ENCODE measurements at regions not wholly inside any gene's neighbourhood (a gene's known extent, or its start where the extent isn't known, plus 50 kb on each side); places are given as distances from the start of the nearest gene placed in this dataset.

DNA sequence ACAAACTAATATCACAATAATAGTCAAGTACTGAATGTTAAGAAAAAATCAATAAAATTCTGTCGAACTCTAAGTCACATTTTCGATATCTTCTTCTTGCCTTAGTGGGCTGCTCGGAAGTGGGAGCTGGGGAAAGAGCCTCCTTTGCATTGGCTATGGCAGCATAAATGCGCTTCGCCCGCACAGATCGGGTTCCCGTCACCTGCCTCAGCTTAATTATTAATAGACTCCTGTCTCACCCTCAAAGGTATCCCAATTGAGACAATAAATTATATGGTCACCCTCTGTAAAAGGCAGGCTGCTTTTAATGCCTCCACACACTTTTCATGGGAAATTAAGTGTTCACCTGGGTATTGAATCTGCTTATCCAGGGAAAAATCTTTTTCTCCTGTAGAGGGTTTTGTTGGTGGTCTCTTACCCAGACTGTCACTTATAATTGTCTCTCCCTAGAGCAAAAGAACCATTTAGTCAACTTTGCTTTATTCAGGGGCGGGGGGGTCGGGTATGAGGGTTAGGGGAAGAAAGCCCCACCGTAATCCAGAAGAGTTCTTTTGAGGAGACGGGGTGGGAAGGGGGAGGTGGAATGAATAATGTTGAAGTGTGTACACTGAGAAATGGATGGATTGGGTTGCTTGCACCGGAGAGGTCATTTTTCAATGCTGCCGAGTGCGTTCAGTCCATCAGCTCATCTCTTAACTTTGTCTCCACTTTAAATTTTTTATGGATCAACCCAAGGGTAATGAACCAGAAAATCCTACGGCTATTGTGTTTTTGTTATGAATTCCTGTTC lies 682.6 kb upstream of the SGCG start:
- H3K4me3 ChIP-seq (ENCODE audit: low read depth, low read length), result no peak overlapping the region
- TF ChIP-seq, protein P1, sequence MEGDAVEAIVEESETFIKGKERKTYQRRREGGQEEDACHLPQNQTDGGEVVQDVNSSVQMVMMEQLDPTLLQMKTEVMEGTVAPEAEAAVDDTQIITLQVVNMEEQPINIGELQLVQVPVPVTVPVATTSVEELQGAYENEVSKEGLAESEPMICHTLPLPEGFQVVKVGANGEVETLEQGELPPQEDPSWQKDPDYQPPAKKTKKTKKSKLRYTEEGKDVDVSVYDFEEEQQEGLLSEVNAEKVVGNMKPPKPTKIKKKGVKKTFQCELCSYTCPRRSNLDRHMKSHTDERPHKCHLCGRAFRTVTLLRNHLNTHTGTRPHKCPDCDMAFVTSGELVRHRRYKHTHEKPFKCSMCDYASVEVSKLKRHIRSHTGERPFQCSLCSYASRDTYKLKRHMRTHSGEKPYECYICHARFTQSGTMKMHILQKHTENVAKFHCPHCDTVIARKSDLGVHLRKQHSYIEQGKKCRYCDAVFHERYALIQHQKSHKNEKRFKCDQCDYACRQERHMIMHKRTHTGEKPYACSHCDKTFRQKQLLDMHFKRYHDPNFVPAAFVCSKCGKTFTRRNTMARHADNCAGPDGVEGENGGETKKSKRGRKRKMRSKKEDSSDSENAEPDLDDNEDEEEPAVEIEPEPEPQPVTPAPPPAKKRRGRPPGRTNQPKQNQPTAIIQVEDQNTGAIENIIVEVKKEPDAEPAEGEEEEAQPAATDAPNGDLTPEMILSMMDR (IDR thresholded peaks at IDR 0.05; ENCODE audit: borderline replicate concordance, insufficient read depth, low read depth, low read length), result no peak

DNA sequence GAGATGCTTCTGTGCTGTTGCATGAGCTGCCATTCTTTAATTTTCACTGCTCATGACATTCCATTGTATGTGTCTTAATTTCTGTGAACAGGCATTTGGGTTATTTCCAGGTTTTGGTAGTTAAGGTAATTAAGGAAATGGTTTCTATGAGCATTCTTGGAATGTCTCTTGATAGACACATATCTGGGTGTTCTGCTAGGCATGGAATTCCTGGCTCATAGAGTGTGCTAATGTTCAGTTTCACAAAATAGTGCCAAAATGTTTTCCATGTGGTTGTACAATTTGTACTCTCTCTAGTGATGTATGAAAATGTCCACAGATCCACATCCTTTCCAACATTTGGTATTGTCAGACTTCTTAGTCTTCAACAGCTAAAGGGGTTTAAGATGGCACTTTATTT lies 680.9 kb upstream of the SGCG start:
- no peak overlapping the region for H3K4me3 ChIP-seq (ENCODE audit: low read depth, low read length)
- TF ChIP-seq, protein P1 (IDR thresholded peaks at IDR 0.05; ENCODE audit: borderline replicate concordance, insufficient read depth, low read depth, low read length), result no peak

GRCh38 chr13:22505489-22505888 lies 675.3 kb upstream of the SGCG start:
- no peak overlapping the region for H3K4me3 ChIP-seq (ENCODE audit: low read depth, low read length)
- TF ChIP-seq, protein P1 (IDR thresholded peaks at IDR 0.05; ENCODE audit: borderline replicate concordance, insufficient read depth, low read depth, low read length), result no peak

DNA sequence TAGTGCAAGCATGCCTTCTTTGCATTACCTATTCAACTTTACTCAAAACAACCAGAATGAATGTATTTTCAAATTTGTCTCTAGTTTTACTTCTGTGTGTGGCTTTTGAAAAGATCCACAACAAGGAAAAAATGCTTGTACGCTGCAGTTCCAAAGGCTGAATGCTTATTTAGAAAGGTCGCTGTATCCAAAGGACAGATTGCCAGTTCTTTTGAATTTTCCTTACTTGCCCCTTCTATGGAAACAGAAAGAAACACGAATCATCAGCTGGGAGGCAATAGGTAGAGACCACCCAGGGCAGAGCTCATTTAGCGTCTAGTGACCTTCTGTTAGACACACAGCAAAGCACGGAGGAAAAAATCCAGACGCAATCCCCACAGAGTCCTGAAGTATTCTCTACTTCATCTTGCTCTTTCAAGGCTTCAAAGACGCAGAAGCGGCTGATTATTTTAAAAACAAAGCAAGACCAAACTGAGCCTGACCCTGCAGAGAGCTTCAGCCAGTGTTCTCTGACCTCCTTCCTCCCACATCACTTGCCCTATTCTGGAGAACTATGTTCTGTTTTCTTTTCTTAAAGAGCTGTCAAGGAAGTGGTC lies 674.6 kb upstream of the SGCG start:
- TF ChIP-seq, protein P1 (IDR thresholded peaks at IDR 0.05; ENCODE audit: borderline replicate concordance, insufficient read depth, low read depth, low read length), result no peak
- H3K4me3 ChIP-seq (ENCODE audit: low read depth, low read length), result no peak overlapping the region

DNA sequence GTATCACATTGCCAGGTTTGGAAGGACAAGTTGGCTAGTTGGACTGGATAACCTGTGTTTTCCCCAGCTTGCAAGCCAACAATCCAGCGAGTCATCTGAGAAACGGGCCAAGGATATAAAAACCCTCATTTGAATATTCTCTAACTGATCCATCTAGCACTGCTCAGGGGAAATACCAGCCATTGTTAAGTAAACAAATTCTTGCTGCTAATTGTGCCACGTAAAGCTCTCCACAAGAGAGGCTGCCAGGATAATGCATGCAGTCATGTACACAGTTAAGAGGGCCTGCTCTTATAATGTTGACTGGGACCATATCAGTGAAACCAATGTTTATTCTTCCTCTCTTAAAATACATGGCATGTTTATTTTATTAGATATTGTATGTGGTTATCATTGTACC lies 663.2 kb upstream of the SGCG start:
- TF ChIP-seq, protein P1 (IDR thresholded peaks at IDR 0.05; ENCODE audit: borderline replicate concordance, insufficient read depth, low read depth, low read length), result no peak

DNA sequence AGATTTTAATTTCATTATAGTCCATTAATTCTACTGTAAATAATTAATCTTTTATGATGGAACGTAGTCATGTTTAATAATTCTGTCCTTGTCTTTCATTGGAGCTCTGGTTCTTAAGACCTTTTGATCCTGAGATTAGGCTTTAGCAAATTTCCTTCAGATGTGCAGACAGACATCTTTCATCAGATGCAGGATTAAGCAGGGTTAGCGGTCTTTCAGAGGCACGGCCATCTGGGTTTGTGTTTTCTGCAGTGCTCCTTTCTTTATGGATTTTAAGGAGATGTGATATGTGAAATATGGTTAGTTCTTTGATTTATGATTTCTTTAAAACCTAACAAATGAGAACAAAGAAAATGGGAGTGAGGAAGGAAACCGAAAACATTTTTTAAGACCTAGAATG lies 643.9 kb upstream of the SGCG start:
- no peak overlapping the region for H3K4me3 ChIP-seq (ENCODE audit: low read depth, low read length)
- TF ChIP-seq, protein P1 (IDR thresholded peaks at IDR 0.05; ENCODE audit: borderline replicate concordance, insufficient read depth, low read depth, low read length), result no peak

More for the DNA sequence above, 663.2 kb upstream of the SGCG start:
- no peak overlapping the region for H3K4me3 ChIP-seq (ENCODE audit: low read depth, low read length)

GRCh38 chr13:22538400-22538799 lies 642.4 kb upstream of the SGCG start:
- no peak overlapping the region for H3K4me3 ChIP-seq (ENCODE audit: low read depth, low read length)
- TF ChIP-seq, protein P1 (IDR thresholded peaks at IDR 0.05; ENCODE audit: borderline replicate concordance, insufficient read depth, low read depth, low read length), result no peak

Measured in GM12875 (cell line).